SH-SY5Y (cell line): ENCODE measurements at regions not wholly inside any gene's neighbourhood (a gene's known extent, or its start where the extent isn't known, plus 50 kb on each side); places are given as distances from the start of the nearest gene placed in this dataset.

Source experiments
- GATA2 ChIP-seq: IDR thresholded peaks from 2 replicates; pipeline ENCODE4 v1.6.1; 2011; ENCODE audit warnings: mild to moderate bottlenecking, low read depth, low read length
- GATA3 ChIP-seq: IDR thresholded peaks from 2 replicates; pipeline ENCODE4 v1.6.1; 2011; ENCODE audit warnings: low read depth, mild to moderate bottlenecking, low read length, moderate library complexity

DNA sequence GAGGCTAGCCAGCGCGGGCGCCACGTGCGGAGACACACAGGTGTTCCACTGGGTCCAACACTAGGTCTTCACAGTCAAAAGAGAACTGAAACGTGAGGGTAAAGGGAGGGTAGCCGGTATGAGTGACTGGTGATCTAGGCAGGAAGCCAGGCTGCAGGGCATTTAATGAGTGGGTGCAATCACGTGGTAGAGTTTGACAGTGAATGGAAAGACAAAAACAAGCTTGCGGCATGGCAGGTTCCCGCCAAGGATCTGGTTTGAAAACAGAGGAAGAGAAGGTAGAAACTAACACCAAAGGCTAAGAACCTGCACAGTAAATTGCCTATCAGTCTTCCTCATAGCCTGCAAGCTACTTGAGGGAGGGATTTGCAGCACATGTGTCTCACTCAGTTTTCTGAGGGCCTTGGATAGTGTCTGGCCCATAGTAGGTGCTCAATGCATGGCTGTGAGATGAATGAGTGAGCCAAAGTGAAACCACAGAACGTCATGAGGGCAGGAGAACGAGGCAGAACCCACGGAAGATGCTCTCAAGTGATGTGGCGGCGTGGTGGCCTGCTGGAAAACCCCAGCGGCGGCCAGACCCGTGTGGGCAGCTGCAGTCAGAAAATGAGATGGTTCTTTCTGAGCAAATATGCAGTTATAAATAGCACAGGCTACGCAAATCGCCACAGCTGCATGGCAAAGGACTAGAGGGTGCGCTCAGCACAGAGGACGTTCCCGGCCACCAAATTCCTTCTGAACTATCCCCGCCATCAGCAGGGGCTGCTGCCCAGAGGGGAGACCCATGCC, 183.6 kb upstream of the NFE2L3 start:
- TF ChIP-seq GATA3 (no peak), GATA2 (no peak)

DNA sequence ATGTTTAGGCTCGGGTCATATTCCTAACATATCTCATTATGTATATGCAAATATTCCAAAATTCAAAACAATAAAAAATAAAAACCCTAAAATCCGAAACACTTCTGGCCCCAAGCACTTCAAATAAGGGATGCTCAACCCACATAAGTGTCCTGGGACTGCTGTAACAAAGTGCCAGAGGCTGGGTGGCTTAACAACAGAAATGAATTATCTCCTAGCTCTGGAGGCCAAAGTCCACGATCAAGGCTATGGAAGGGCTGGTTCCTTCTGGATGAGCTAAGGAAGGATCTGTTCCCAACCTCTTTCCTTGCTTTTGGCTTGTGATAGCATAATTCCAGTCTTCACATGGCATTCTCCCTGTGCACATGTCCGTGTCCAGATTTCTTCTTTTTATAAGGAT, 181.6 kb upstream of the NFE2L3 start:
- TF ChIP-seq GATA3 (no peak), GATA2 (no peak)

DNA sequence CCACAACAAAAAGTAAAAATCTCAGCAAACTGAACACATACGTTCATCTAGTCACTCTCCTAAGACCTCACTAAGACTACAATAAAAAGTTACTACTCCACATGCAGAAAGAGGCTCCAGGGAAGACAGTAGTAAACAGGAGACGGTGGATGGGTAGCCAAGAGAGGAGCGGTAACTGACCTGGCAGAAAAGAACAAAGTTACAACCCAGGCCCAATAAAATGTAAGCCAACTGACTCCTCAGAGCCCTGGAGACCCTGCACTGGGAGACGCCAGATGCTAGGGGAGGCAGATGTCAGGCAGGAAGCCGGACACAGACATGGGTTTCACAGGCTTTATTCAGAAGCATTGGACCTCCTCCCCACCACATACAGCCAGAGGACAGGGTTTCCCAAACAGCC, 181.1 kb upstream of the NFE2L3 start:
- TF ChIP-seq GATA2, result no peak
- TF ChIP-seq GATA3, result no peak

DNA sequence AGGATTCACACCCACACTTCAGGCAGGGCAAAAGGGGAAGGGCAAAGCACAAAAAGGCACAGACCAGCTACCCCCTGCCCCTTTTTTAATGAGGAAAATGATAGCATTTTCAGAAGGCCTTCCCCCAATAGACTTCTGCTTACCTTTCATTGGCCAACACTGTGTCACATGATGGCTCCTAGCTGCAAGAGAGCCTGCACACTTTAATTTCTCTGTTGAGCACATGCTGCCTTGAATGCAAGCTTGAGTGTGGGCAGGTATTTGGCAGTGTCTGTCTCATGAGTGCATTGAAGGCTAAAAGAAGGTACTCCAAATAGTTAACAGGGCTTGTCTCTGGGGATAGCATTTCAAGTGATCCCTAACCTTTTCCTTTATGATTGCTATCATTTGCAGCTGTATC, 175.4 kb upstream of the NFE2L3 start:
- TF ChIP-seq GATA3 (no peak), GATA2 (no peak)

DNA sequence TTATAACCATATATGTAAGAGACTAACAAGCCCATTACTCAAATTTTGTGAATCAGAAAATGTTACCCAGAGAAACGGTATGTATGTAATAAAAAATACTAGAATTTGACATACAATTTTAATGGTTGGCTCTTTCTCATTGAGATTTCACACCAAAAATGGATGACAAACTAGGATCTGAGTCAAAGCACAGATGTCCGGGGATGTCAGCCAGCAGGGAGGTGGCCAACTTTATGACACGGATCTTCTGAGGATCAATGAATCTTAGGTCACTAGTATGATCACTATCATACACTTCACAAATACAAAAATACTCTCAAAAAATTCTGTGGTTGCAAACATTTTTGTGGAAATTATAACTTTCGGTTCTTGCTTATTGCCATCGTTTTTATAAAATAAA, 173.5 kb upstream of the NFE2L3 start:
- no peak for TF ChIP-seq GATA3
- TF ChIP-seq GATA2, result no peak

DNA sequence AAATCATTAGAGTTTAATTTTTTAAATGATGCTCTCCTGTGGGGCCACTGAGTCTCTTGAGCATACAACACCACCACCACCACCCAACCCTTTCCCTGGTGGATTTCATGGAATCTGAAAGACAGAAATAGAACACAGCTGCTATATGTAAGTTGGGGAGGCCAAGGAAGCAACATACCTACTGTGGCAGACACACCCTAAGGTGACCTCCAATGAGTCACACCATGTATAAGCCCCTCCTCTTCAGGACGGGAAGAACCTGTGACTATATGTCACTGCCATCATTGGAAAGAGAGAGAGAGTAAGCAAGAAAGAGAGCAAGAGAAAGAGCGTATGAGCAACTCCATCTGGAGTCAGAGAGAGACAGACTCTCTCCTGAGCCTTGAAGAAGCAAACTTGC, 172.4 kb upstream of the NFE2L3 start:
- TF ChIP-seq GATA3, result no peak
- TF ChIP-seq GATA2, result no peak

DNA sequence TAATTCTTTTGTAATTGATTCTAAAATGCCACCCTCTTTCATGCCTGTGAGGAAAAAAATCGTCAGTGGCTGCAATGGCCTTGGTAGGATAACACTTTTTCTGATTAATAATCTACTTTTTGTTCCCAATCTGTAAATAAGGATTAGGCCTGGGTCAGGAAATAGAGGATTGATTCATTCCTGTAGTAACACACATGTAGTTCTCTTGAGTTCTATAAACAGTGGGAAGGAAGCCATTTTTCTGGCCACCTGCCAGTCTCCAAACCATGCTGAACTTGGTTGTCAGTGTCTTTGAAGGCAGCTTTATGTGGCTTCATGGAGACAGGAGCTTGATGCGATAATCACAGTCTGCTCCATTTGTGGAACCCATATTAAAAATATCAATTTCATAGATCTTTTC, 169.3 kb upstream of the NFE2L3 start:
- TF ChIP-seq GATA3 (no peak), GATA2 (no peak)

DNA sequence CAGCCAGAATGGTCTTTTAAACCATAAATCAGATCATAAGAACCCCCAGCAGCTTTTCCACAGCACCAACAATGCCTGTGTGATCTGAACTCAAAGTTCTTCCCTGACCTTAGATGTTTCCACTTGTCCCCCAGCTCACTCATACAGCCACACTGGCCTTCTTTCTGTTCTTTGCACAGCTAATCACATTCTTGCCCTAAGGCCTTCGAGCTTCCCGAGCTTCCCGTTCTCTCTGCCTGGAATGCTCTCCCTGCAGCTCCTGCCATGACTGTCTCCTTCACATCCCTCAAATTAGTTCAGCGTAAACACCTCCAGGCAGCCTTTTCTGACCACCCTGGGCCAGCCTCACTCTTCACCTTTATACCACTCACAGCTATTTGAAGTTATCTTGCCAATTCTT, 166.8 kb upstream of the NFE2L3 start:
- TF ChIP-seq GATA3, result no peak
- no peak for TF ChIP-seq GATA2

DNA sequence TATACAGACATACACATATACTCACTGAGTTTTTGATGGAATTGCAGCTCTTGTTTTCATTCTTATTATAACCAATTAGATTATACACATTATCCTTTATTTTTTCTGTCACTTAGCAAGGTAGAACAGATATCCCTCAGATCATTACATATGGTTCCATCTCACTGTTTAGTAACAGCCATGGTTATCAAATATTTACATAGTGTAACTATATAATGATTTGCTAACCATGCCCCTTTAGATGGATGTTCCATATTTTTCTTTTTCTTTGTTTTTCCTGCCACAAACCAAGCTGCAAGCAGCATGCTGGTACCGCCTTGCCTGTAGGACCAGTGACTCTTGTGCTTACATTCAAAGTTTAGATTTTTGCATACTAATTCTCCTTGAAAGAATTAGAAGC, 163.4 kb upstream of the NFE2L3 start:
- no peak for TF ChIP-seq GATA3
- TF ChIP-seq GATA2, result no peak

DNA sequence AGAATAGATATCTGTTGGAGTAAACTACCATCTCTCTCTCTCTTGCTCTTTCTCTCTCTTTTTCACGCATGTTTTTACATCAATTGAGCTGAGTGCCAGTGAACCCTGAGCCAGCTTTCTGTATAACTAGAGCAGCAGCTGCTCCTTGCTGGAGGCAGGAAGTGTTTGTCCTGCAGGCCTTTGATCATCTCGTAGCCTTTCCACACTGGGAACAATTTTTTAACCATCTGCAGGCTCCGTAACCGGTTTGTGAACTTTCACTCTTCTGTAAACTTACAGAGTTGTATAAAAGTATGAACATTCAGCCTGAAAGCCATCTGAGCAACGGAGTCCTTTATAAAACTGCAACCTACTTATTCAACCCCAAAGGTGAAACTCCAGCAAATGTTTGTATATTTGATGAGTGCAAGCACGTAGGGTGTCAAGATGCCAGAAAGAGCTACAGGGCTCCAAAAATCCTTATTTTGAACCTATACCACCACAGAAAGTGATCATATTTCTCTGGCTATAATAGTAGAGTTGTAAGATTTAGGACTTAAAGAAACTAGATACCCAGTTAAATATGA, 162.8 kb upstream of the NFE2L3 start:
- TF ChIP-seq GATA2, result no peak
- no peak for TF ChIP-seq GATA3

DNA sequence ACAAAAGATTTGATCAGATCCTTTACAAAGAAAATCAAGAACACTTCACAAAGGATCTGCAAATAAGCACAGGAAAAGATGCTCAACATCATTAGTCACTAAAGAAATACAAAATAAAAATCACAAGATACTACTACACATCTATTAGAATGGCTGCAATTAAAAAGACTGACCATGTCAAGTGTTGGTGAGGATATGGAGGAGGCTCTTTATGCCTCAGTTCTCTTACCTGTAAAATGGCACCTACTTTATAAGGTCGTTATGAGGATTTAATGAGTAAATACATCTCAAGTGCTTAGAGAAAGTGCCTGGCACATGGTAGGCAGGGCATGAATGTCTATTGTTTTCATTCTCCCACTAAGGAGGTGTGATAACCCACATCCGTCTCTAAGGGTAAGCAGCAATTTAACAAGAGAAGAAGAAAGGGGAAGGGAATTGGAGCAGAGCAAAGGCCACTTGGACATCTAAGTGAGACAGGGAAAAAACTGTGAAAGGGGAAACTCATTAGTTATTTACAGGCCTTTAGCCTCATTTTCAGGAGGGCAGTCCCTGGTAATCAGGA, 157.5 kb upstream of the NFE2L3 start:
- TF ChIP-seq GATA3, result no peak
- TF ChIP-seq GATA2, result no peak

DNA sequence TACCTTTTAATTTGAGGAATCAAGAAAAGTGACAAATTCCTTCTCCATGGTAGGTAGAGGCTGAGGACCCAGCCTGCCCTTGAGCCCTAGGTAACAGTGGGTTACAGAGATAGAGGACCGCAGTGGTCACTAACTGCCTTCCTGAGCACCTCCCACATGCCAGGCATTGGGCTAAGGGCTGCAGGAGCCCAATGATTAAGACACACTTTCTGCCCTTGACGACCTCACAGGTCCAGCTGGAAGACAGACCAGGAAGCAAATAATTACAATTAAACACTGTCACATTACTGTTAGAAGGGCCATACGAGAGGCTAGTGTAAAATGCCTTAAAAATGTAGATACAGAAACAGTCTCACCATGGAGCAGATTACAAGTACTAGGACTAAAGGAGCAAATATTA, 156.8 kb upstream of the NFE2L3 start:
- TF ChIP-seq GATA2 (no peak), GATA3 (no peak)

DNA sequence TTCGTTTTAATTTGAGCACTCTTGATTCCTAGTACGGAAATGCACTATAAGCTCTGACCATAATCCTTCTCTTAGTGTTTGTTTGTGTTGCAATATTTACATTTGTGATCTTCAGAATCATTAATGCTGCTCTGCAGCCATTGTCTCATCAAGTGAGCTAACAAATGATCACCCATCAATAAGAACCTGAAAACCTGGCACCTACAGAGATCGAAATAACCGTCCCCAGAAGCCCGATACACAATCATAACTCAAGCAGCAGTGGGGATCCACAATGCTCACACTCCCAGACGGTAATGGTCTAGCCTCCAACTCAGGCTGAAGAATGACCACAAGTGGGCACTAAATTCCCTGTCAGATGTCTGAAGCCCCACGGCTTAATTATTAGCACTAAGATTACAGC, 156.0 kb upstream of the NFE2L3 start:
- TF ChIP-seq GATA3 (no peak), GATA2 (no peak)

DNA sequence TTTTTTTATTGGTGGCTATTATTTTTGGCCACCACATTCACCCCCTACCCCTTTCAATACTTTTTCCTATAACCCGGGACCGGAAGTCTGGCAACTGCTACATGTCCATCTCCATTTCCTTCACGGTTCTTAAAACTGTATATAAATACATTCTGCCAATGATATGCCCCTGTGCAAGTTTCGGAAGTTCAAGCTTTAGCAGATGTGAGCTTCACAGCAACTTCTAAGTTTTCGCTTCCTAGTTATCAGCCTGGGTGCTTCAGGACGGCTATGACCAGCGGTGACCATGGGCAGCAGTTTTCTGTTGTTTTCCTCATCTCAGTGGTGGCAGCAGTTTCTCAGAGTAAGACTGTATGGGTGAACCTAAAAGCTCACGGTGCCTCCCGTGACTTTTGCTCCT, 153.5 kb upstream of the NFE2L3 start:
- TF ChIP-seq GATA3, result no peak

DNA sequence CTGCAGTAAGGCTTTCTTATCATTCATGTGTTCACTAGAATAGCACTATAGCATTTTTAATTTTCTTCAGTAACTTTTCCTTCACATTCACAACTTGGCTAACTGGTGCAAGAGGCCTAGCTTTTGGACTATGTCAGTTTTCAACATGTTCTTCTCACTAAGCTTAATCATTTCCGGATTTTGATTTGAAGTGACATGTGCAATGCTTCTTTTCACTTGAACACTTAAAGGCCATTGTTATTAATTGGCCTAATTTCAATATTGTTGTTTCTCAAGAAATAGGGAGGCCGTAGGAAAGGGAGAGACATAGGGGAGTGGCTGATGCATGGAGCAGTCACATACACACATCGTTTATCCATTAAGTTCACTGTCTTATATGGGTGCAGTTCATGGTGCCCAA, 151.2 kb upstream of the NFE2L3 start:
- no peak for TF ChIP-seq GATA2
- TF ChIP-seq GATA3, result no peak
